ENCODE measurements at regions not wholly inside any gene's neighbourhood (a gene's known extent, or its start where the extent isn't known, plus 50 kb on each side); places are given as distances from the start of the nearest gene placed in this dataset.

- TF ChIP-seq EZH2 (IDR thresholded peaks at IDR 0.05; ENCODE audit: borderline replicate concordance, insufficient read depth, low read depth, low read length, poor library complexity, severe bottlenecking) (no peak), CTCF (IDR thresholded peaks at IDR 0.05) (no peak)
Observed at GRCh38 chr5:67605730-67606585, 409.4 kb upstream of the CD180 start.

All from B cell (primary cell).